Occipital lobe (tissue), 1 donor: ENCODE measurements at regions not wholly inside any gene's neighbourhood (a gene's known extent, or its start where the extent isn't known, plus 50 kb on each side); places are given as distances from the start of the nearest gene placed in this dataset.

Source experiments
- DNase-seq: peaks from one replicate; lab custom pipeline; 2025; lab: John Stamatoyannopoulos, UW

DNA sequence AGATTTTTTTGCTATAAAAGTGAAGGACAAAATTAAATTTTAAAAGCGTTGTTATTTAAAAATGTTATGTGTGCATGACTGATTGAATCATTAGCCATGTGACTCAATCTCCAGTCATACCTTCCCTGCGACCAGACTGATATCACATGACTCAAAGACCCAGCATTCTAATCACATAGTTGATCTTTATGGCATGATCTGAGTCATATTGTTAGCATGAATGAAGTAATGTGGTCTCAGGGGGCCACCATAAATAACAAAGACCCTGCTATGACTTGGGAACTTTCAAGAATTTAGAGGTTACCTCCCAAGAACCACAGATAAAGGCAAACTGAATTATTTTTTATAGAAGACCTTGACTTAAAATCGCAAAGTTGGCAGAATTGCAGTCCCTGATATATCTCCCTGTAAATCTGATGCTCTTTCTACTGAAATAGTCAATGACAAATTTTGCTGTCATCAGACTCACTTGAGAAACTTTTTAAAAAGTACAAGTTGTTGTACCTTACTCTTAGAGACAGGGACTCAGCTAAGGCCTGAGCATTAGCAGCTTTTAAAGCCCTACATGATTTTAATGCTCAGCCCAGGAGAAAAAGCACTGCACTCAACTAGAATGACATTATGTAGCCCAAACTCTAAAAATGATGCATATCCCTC lies 717.3 kb downstream of the XPNPEP1 start:
- no peak for DNase-seq

DNA sequence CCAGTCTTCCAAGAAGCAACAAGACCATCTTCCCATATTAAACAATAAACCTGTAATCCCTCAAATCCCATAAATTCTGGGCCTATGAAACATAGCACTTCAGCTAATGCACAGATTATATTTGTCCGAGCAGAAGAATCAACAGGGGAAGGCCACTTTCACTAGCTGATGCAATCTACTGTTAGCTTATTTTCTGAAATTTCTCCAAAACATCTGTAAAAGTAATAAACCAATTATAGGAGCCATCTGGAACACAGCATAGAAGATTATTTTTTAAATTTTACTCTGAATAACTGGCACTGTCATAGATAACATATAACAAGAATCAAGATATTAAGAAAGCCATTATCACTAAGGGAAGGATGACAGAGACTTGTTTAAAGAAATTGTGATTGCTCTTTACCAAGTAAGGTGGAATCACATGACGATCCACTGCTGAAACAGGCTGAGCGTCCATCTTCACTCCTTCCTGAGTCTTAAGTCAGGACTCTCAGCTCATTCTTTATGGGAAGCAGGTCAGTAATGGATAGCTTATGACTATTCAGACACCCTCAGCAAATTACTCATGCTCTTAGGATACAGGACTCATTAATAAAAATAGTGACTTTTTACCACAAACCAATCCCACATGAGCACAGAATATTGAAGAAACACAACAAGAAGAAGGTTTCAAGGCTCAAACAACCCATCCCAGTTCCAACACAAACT lies 719.5 kb downstream of the XPNPEP1 start:
- DNase-seq: no peak

DNA sequence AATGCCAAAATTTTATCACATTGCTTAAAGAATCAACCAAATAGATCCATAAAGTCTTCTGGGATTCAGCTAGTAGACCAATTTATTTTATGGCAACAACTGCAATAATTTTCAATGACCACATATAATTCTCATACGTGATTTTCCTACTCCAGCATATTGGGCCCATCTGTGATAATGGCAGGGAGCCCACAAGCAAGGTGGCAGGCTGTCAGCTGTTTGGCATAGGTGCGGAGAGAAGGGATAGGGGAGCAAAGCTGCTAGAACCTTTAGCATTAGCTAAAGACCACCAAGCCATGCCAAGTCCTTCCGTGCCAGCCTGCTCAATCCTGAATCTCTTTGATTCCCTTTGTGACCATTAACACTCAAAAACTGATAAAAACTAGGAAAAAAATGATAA lies 721.2 kb downstream of the XPNPEP1 start:
- DNase-seq: no peak

DNA sequence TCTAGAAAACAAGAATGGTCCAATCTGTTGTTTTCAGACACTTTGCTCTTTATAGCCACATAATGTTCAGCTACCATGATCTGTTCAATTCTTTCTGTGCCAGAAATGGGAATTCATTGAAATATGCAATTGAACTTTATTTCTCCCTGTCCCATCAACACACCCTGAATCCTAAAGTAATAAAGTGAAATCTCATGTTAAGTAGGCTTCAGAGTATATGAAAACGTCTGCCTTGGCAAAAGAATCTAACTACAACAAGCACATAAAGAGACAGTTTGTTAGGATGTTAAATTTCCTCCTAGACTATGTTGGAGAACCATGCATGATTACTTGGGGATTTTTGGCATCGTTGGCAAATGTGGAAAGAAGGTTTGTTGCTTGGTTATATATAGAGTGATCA lies 722.7 kb downstream of the XPNPEP1 start:
- DNase-seq: no peak

DNA sequence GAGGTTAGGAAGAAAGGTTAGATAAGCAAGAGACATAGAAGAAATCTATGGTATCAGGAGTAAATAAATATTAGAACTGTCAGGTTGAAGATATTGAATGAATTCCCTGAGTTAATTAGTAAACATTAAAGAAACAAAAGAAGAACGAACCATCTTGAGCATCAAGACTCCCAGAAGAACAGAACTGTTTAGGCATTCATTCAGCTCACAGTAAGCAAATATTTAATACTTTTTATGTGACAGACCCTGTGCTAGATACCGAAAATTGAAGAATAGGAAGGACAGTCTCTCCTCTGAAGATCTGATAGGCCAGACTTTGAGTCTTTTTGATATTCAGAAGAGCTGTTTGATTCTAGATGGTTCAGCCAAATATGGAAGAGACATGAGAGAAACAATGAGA lies 731.5 kb downstream of the XPNPEP1 start:
- no peak for DNase-seq

DNA sequence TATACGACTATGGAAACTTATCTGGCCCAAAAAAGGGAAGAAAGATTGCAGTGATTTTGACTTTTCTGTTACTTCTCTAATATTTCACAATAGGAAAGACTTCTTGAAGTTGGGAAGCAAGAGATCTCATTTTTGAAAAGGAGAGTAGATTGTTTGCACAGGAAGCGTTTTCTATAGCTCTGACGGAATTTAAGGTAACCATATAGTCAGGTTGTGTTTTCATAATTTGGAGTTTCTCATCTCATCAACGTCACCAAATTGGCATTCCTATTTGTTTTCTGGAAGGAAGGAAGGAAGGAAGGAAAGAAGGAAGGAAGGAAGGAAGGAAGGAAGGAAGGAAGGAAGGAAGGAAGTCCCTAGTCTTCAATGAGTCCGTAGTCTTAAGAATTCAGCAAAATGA lies 732.0 kb downstream of the XPNPEP1 start:
- DNase-seq: no peak

DNA sequence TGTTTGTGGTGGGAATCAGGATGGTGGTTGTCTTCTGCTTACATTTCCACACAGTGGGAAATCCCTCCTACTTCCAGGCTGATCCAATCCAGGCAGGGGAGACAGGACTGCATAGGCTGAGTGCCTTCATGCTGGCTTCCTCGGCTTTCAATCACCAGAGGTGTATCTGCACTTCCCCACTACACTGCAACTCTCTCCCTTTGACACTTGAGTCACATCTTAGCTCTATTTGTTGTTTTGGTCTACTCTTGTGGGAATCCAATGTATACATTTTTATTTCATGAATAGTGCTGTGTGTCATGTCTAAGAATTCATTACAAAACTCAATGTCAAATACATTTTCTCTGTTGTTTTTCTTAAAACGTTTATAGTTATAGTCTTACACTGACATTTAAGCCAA lies 735.6 kb downstream of the XPNPEP1 start:
- no peak for DNase-seq

DNA sequence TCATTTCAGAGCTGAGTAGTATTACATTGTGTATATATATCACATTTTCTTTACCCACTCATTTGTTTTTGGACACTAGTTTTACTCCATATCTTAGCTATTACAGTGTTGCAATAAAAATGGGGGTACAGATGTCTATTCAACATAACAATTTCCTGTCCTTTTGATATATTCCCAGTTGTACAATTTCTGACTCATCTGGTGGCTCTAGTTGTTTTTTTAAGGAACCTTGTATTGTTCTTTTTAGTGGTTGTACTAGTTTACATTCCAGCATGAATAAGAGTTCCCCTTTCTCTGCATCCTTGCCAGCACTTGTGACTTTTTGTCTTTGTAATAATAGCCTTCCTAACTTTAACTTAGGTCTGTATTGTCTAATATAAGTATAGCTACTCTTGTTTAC lies 739.9 kb downstream of the XPNPEP1 start:
- DNase-seq: no peak

DNA sequence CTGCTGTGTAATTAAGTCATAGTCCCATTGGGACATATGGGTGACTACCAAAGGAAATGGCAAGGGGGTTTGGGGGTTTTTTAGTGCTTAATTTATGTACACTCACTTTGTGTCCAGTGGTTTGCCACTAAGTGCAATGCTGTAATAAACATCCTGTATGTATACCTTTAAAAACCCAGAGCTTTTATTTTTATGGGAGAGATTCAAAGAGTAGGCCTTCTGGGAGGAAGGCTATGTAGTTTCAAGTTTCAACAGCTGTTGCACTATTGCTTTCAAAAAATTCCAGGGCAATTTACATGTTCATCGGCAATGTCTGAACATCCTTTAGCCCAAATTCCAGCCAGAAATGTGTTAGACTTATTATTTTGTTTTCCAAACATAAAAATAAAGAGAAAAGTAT lies 744.7 kb downstream of the XPNPEP1 start:
- DNase-seq: no peak

DNA sequence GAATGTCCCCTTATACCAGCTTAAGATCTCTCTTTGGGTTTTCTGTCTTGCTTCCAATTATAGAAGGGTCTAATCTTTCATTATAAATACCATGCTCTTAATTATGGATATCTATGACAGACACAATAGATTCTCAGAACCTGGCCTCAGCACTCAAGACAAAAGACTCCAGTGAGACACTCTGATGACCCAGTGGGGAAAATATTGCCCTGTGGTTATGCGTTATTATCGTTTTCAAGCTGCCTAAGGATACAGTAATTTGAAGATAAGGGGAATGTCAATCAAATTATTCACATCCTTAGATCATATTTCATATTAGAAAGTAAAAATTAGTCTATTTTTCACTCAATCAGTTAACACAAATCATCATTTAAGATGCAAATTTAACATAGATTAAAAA lies 748.8 kb downstream of the XPNPEP1 start:
- no peak for DNase-seq

DNA sequence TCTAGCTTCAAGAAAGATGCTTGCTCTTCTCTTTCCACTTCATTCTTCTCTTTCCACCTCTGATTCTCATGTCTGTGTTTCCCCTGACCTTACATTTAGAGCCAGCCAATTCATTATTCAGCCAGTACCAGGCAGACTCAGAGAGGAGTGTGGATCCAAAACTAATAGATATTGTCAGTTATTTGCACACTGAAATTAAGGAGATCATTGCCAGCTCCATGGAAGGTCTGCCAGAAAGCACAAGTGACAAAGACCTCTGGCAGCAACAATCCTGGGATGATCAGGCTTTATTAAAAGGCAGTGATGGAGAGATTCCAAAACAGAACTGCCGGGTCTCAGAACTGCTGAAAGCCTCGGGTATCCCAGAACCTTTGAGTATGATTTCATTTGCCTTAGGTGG lies 749.4 kb downstream of the XPNPEP1 start:
- no peak for DNase-seq

DNA sequence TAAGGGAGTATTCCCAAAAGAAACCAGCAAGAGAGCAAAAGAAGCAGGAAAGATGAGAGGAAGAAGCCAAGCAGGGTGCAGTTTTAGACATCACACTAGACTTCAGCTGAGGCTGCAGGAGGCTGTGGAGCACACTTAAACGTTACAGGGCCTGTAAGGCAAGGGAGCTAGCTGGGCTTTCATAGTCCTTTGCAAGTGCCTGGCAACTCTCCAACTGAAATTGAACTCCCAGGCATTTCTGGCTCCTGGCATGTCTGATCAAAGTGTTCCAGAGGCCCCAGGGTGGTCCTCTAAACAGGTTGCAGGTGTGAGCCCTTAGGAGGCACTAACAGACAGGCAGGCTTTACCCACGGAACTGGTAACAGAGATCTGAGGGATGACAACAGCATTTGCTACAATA lies 750.2 kb downstream of the XPNPEP1 start:
- DNase-seq: no peak

DNA sequence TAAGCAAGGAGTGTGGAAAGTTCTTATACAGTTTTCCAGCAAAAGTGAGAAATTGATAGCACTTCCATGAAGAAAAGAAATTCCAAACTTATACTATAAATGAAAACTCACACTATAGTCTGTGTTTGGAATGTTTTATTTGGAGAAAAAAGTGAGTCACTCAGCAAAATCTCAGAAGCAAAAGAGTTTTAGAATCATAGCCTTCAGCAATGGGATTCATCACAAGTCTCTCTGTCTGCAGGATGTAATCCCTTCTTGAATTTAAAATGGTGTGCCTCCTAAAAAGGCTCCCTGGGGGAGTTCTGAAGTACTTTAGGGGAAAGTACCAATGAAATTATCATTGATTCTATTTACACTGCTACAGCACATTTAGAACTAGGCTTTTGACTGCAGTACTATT lies 756.4 kb downstream of the XPNPEP1 start:
- no peak for DNase-seq

DNA sequence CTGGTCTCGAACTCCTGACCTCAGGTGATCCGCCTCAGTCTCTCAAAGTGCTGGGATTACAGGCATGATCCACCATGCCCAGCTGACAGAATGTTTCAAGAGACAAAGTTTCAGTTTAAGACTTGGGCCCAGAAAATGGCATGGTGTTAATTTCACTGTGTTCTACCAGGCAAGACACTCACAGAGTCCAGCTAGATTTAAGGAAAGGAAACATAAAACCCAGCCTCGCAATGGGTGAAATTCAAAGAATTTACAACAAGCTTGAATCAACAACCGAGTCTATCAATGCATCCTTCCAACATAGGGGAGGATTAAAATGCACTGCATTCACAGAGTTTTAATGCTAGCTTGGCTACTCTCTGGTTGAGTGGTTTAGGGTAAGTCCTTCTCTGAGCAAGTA lies 764.0 kb downstream of the XPNPEP1 start:
- no peak for DNase-seq

DNA sequence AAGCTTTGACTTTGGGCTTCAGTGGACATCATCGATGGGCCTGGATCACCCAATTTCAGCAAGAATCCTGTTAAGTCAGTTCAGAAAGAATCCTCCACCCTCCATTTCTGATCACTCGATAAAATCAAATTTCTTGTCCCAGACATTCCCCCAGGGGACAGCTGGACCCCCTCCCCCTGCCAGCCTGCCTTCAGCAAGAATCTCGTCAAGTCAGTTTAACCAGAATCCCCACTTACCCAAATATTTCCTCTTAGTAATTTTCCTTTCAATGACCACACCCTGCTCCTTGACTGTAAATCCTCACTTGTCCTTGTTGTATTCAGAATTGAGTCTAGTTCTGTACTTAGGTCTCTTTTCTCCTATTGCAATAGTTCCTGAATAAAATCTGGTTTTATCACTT lies 766.9 kb downstream of the XPNPEP1 start:
- no peak for DNase-seq

DNA sequence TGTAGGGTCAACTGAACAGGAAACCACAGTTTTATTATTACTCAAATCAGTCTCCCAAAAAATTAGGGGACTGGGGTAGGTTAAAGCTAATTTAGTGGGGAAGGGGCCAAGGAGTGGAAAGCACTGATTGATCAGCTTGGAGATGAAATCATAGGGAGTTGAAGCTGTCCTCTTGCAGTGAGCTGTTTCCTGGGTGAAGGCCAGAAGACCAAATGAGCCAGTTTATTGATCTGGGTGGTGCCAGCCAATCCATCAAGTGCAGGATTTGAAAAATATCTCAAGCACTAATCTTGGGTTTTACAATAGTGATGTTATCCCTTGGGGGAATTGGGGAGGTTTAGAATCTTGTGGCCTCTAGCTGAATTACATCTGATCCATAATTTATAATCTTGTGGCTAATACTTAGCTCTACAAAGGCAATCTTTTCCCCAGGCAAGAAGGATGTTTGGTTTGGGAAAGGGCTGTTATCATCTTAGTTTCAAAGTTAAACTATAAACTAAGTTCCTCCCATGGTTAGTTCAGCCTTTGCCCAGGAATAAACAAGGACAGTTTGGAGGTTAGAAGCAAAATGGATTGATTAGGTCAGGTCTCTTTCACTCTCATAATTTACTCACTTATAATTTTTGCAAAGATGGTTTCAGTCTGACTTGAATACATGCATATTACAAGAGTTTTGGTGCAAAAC lies 773.5 kb downstream of the XPNPEP1 start:
- no peak for DNase-seq

DNA sequence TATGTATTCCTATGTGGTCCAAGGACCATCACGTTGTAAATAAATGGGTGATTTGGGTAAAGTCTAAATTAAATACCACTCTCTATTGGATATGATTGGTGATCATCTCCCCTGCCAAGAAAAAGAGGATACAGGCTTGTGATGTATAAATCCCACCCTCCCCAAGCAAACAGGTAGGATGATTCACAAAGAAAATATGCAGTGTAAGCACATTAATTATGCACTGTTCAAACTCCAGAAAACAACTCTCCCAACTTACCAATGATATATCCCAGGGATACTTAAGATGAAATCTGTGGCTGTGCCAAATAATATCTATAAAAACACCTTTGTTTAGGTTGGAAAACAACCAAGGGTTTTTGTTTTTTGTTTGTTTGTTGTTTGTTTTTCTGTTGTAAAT lies 795.9 kb downstream of the XPNPEP1 start:
- DNase-seq: no peak

DNA sequence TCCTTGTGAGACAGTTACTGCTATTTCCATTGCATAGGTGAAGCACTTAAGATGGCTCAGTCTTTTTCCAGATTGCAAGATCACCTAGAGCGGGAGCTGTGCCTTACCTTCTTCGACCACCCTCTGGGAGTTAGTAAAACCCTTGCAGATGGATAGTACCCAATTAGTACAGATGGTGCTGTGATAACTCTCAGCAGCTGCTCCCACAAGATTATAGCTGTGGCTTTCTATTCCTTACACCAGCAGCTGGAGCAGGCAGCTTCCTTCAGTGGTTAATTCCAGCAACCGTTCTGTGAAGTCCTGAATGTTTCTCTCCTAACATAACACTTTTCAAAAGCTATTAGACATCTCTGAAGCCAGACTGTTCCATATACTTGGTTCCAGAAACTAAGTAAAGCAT lies 796.8 kb downstream of the XPNPEP1 start:
- DNase-seq: no peak

DNA sequence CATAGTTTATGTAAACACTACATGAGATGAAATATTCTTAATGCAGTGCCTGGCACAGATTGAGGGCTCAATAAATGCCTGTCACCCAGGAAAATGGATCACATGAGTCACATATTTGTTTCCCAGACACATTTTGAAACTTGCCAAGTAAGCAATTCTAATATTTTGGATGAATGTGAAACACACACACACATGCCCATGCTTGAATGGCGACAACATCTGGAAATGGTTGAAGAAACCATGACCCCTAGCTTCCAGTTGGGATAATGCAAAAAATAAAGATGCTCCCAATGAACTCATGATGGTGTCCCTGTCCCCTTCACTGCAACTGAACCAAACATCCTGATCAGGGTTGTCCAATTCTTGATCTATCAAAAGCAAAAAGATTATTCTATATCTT lies 797.3 kb downstream of the XPNPEP1 start:
- DNase-seq: no peak

DNA sequence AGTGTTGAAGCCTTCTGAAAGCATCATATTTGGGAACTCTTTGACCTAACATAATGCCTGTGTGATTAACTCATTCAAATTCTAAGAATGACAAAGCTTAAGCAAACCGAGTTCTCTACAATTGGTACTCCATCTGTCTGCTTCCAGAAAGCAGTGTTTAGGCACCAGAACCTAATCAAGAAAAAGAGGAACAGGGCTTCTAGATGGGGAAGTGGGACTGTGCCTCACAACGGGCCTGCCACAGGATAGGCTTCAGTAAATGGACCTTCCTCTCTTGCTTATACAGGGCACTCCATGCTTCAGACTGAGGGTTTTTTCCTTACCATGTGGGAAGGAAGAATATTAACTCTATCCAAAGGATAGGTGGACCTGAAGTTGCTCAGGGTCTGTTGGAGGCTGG lies 808.1 kb downstream of the XPNPEP1 start:
- DNase-seq: no peak

DNA sequence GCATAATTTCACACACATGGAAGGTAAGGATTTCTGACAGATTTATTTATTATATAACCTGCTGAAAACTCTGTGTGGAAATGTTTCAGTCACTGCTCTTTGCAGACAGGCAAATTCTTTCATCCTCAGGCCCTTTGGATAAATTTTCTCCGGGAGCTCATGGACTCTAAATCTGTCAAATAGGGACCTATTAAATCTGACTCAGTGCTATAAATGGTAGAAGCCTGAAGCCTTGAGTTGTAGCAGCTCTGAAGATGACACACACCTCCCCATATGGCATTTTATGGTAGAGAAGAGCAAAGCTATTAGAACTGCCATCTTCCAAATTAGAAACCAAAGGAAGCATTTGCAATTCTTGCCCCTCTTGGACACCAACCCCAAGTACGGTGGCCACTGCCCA lies 808.7 kb downstream of the XPNPEP1 start:
- no peak for DNase-seq

DNA sequence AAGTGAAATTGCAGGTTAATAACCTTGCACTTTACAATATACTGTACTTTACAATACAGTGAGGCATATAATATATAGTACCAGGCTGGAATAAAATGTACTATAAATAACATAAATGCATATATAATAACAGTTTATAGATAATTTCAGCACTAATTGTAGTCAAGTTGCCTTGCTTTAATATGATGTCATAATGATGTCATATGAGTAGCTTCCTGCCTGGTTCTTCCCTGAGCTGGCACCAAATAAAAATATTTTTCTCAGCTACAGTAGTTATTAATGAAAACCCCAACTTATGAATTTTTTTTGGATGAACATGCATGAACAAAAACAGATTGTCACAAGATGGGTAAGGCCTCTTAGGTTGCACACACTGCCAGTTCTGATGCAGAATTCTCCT lies 816.7 kb downstream of the XPNPEP1 start:
- DNase-seq: no peak

DNA sequence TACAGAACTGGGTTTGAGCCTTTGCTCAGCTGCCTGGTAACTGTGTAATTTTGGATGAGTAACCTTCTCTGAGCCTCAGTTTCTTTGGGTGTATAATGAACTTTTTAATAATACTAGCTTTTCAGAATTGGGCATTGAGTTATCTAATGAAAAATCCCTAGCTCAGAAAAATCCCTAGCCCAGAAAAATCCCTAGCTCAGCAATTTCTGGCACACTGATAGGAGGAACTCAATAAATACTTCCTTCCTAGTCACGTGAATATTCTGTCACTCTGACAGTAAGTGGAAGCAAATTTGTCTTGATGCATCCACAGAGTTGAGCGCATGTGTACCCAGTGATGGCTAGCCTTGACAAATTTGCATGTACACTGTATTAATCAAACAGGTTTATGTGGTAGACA lies 817.6 kb downstream of the XPNPEP1 start:
- no peak for DNase-seq
